ENCODE measurements at regions not wholly inside any gene's neighbourhood (a gene's known extent, or its start where the extent isn't known, plus 50 kb on each side); places are given as distances from the start of the nearest gene placed in this dataset.

DNA sequence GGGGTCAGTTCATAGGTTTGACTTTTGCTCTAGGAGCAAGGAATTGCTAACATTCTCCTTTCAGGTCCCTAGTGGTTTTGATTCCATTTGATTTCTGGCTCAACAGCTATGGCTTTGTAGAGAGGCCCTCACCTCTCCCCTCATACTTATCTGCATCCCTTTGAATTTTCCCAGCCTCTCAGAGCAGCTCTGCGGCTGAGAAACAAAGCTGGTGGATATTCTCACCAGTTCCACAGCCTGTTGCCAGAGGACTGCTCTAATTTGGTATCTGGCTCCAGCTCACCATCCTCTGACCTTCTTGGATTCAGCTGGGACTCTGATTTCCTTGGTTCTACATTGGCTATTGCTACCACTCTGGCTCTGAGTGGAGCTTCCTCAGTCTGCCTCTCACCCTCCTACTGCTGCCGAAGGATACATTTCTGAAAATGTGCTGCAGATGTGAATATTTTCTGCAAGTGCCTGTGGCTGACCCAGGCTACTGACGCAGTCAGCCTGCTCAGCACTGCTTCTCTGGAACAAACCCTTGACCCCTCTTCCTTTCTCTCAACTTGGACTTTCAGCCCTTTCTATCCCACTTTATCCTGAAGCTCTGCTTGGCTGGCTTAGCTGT is 110.9 kb upstream of the ENPEP start:
- TF ChIP-seq, protein P1, sequence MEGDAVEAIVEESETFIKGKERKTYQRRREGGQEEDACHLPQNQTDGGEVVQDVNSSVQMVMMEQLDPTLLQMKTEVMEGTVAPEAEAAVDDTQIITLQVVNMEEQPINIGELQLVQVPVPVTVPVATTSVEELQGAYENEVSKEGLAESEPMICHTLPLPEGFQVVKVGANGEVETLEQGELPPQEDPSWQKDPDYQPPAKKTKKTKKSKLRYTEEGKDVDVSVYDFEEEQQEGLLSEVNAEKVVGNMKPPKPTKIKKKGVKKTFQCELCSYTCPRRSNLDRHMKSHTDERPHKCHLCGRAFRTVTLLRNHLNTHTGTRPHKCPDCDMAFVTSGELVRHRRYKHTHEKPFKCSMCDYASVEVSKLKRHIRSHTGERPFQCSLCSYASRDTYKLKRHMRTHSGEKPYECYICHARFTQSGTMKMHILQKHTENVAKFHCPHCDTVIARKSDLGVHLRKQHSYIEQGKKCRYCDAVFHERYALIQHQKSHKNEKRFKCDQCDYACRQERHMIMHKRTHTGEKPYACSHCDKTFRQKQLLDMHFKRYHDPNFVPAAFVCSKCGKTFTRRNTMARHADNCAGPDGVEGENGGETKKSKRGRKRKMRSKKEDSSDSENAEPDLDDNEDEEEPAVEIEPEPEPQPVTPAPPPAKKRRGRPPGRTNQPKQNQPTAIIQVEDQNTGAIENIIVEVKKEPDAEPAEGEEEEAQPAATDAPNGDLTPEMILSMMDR (IDR thresholded peaks at IDR 0.05), result no peak
- TF ChIP-seq POLR2A (IDR thresholded peaks at IDR 0.05), result no peak
- TF ChIP-seq EP300 (IDR thresholded peaks at IDR 0.05), result no peak
- no peak for TF ChIP-seq POLR2AphosphoS5 (IDR thresholded peaks at IDR 0.05)
